Adipocyte (in vitro differentiated cells): ENCODE measurements at regions not wholly inside any gene's neighbourhood (a gene's known extent, or its start where the extent isn't known, plus 50 kb on each side); places are given as distances from the start of the nearest gene placed in this dataset.
A peak's percentile ranks its signal among the peaks of the same experiment; 100 is the strongest.

Experiments
- DNase-seq: peaks from one replicate; pipeline ENCODE4 v3.0.0-alpha.2; 2015; ENCODE audit warnings: low read depth
- H3K27me3 ChIP-seq: replicated peaks from 2 replicates; pipeline ENCODE4 v1.7.0; 2013; ENCODE audit warnings: mild to moderate bottlenecking, low read length, moderate library complexity; ENCODE audit not compliant: control insufficient read depth, insufficient read depth
- H3K36me3 ChIP-seq: 2 replicates; pipeline ENCODE4 v1.7.0; 2013; ENCODE audit warnings: low read length, mild to moderate bottlenecking, moderate library complexity; ENCODE audit not compliant: control insufficient read depth, insufficient read depth, severe bottlenecking
- H3K4me1 ChIP-seq: 2 replicates; pipeline ENCODE4 v1.7.0; 2013; ENCODE audit warnings: mild to moderate bottlenecking, low read length, moderate library complexity; ENCODE audit not compliant: control insufficient read depth, insufficient read depth
- H3K4me3 ChIP-seq: 2 replicates; pipeline ENCODE4 v1.7.0; 2013; ENCODE audit warnings: mild to moderate bottlenecking, low read length, moderate library complexity
- H3K9ac ChIP-seq: 2 replicates; pipeline ENCODE4 v1.7.0; 2013; ENCODE audit warnings: mild to moderate bottlenecking, low read length, moderate library complexity
- H3K9me3 ChIP-seq: 2 replicates; pipeline ENCODE4 v1.7.0; 2013; ENCODE audit warnings: mild to moderate bottlenecking, low read length, moderate library complexity; ENCODE audit not compliant: control insufficient read depth

DNA sequence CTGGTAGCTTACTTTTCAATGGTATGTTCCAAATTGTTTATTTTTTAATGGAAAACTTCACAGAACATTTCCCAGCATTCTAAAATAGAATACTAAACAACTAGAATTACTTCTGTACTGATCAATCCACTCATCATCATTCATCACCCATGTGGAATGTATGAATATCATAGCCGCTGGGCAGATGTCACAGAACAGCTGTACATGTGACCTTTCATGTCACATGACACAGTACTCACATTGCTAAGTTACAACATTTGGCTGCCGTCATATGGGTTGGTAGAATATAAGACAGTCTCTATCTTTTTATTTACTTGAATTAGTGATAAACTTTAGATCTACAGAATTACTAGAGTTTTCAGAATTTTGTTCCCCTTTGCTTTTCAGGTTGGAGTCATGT, 387.6 kb downstream of the ZEB2 start:
- Histone ChIP-seq H3K9ac (no peak overlapping the region), H3K9me3 (no peaks in the 10 kb centered on the region), H3K27me3 (no peaks in the 10 kb centered on the region), H3K36me3 (peaks cover 3% of the 10 kb centered on the region), H3K4me1 (no peaks in the 10 kb centered on the region), H3K4me3 (no peak overlapping the region)
- DNase-seq = peak; percentile 44

GRCh38 chr2:144131042-144131441, 388.9 kb downstream of the ZEB2 start:
- H3K9me3 ChIP-seq = no peaks in the 10 kb centered on the region
- H3K27me3 ChIP-seq = no peaks in the 10 kb centered on the region
- no peak overlapping the region for H3K4me3 ChIP-seq
- H3K9ac ChIP-seq = no peak overlapping the region
- H3K4me1 ChIP-seq = no peaks in the 10 kb centered on the region
- peaks cover 3% of the 10 kb centered on the region for H3K36me3 ChIP-seq
- DNase-seq = no peak

- DNase-seq = no peak
- Histone ChIP-seq H3K36me3 (peaks cover 3% of the 10 kb centered on the region), H3K9ac (no peak overlapping the region), H3K4me3 (no peak overlapping the region), H3K9me3 (no peaks in the 10 kb centered on the region), H3K27me3 (no peaks in the 10 kb centered on the region), H3K4me1 (no peaks in the 10 kb centered on the region)
Measured at GRCh38 chr2:144130551-144130950, 389.4 kb downstream of the ZEB2 start.

DNA sequence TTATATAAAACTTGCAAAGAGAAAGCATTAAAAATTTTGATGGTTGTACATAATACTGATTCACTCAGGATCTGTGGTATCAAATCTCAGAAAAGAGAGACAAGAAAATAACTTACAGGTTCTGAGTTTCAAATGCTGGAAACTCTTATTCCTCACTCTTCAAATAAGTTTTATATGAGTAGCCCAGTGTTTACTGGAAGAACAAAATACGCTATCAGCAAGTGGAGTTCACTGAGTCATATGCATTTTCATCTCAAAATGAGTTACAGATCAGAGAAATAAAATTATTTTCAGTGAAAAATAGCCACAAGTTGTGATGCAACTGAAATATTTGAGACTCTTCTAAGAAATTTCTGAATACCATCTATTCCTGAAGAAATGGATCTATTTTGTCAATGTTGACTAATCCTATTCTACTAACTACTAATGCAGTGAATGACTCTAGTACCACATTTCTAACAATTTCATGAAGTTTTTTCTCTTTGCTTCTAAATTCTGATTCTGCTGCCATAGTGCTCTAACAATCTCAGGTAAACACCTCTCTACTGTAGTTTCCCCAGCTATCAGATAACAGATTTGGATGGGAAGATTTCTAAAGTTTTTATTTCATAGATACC, 391.7 kb downstream of the ZEB2 start:
- Histone ChIP-seq H3K36me3 (no peaks in the 10 kb centered on the region), H3K4me3 (no peak overlapping the region), H3K9me3 (no peaks in the 10 kb centered on the region), H3K27me3 (no peaks in the 10 kb centered on the region), H3K4me1 (no peaks in the 10 kb centered on the region), H3K9ac (no peak overlapping the region)
- peak; percentile 26 for DNase-seq

DNA sequence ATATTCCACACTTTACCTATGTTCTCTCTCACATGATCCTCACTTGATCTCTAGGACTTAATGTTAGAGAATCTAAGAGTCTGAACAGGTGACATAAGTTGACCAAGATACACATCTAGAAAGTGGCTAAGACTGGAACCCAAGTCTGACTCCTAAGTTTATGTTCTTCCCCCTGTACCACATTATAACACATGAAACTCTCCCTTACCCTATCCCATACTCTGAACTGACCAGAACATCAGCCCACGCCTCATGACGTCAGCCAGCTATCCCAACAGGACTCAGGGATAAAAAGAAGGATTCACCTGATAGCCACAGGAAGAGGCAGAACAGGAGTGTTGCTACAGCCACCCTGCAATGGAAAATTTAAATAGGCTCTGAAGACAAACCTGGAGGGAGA, 392.2 kb downstream of the ZEB2 start:
- no peak overlapping the region for H3K4me3 ChIP-seq
- H3K9ac ChIP-seq = no peak overlapping the region
- H3K27me3 ChIP-seq = no peaks in the 10 kb centered on the region
- no peaks in the 10 kb centered on the region for H3K4me1 ChIP-seq
- H3K36me3 ChIP-seq = no peaks in the 10 kb centered on the region
- no peak for DNase-seq
- H3K9me3 ChIP-seq = no peaks in the 10 kb centered on the region

- Histone ChIP-seq H3K27me3 (no peaks in the 10 kb centered on the region), H3K9me3 (no peaks in the 10 kb centered on the region), H3K4me3 (no peak overlapping the region), H3K36me3 (no peaks in the 10 kb centered on the region), H3K9ac (no peak overlapping the region), H3K4me1 (no peaks in the 10 kb centered on the region)
- no peak for DNase-seq
Measured at GRCh38 chr2:144126302-144126701, 393.6 kb downstream of the ZEB2 start.

DNA sequence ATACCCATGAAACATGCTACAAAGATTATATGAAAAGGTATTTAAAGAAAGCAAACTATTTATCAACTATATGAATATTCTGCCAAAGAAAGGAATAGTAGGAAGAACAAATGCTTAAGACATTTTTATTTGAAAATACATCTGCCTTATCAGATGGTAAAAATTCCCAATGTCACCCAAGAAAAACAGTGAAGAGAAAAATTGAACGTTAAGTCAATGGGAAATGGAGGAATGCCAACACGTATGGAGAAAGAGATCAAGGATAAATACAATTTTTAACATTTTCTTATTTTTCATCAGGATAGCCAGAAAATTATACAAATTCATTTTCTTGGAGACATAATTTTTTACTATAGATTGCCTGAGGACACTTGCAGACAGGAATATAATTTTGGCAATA, 394.2 kb downstream of the ZEB2 start:
- Histone ChIP-seq H3K36me3 (no peaks in the 10 kb centered on the region), H3K4me3 (no peak overlapping the region), H3K9me3 (no peaks in the 10 kb centered on the region), H3K27me3 (no peaks in the 10 kb centered on the region), H3K9ac (no peak overlapping the region), H3K4me1 (no peaks in the 10 kb centered on the region)
- no peak for DNase-seq

- no peaks in the 10 kb centered on the region for H3K36me3 ChIP-seq
- H3K9me3 ChIP-seq = no peaks in the 10 kb centered on the region
- H3K9ac ChIP-seq = no peak overlapping the region
- DNase-seq = no peak
- H3K27me3 ChIP-seq = no peaks in the 10 kb centered on the region
- no peaks in the 10 kb centered on the region for H3K4me1 ChIP-seq
- H3K4me3 ChIP-seq = no peak overlapping the region
Measured at GRCh38 chr2:144124882-144125281, 395.0 kb downstream of the ZEB2 start.

DNA sequence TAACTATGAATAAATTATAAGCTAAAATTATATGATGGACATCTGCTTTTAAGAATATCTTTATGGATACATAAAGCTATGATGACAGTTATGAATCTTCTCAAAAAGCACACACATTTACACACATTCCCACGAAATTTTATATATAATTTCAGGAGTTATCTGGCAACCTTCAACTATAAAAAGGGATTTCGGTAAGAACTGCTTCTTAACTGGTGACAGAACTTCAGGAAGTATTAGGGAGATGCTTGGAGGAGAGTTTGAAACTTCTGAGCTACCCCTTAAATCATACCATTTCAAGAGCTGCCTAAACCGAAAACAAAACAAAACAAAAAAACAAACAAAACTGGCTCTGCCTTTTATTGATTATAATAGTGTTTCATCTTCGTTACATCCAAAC, 399.4 kb downstream of the ZEB2 start:
- no peaks in the 10 kb centered on the region for H3K36me3 ChIP-seq
- H3K9me3 ChIP-seq = no peaks in the 10 kb centered on the region
- no peaks in the 10 kb centered on the region for H3K27me3 ChIP-seq
- H3K9ac ChIP-seq = no peak overlapping the region
- no peak overlapping the region for H3K4me3 ChIP-seq
- H3K4me1 ChIP-seq = no peaks in the 10 kb centered on the region
- DNase-seq = no peak

DNA sequence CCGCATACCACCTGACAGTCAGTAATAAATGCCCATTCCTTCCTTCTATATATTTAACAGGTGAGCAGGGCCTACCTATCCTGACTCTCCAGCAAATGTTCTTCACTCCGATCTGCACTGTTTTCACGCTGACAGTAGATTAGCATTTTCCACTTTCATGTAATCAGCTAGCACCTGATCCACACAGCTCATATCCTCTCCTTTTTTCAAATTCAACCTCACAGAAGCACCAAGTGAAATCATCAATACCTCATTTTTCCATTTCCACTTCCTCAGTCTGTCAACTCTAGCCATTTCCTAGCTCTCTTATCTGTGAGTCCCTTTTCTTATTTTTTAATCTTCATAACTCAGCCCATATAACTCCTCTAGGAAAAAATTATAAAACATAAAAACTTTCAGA, 402.8 kb downstream of the ZEB2 start:
- DNase-seq = no peak

GRCh38 chr2:144115739-144116291, 404.1 kb downstream of the ZEB2 start:
- no peaks in the 10 kb centered on the region for H3K27me3 ChIP-seq
- H3K36me3 ChIP-seq = no peaks in the 10 kb centered on the region
- no peak overlapping the region for H3K4me3 ChIP-seq
- no peak overlapping the region for H3K9ac ChIP-seq
- peak; percentile 41 for DNase-seq
- H3K4me1 ChIP-seq = peaks cover 16% of the 10 kb centered on the region
- H3K9me3 ChIP-seq = no peaks in the 10 kb centered on the region

More for the DNA sequence above, 402.8 kb downstream of the ZEB2 start:
- Histone ChIP-seq H3K9me3 (no peaks in the 10 kb centered on the region), H3K9ac (no peak overlapping the region), H3K27me3 (no peaks in the 10 kb centered on the region), H3K4me1 (peaks cover 12% of the 10 kb centered on the region), H3K36me3 (no peaks in the 10 kb centered on the region), H3K4me3 (no peak overlapping the region)

DNA sequence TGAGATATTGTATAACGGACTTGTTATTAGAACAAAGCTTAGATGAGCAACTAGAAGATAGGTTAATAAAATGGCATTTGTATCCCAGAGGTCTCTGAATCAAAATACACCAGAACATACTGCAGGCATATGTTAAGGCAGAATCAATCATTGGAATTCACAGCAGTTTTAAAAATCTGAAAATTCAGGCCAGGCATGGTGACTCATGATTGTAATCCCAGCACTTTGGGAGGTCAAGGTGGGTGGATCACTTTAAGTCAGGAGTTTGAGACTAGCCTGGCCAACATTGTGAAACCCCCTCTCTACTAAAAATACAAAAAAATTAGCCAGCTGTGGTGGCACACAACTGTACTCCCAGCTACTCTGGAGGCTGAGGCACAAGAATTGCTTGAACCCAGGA, 405.2 kb downstream of the ZEB2 start:
- H3K36me3 ChIP-seq = no peaks in the 10 kb centered on the region

More for the DNA sequence above, 405.2 kb downstream of the ZEB2 start:
- Histone ChIP-seq H3K9ac (no peak overlapping the region), H3K4me3 (no peak overlapping the region), H3K27me3 (no peaks in the 10 kb centered on the region), H3K4me1 (peaks cover 16% of the 10 kb centered on the region), H3K9me3 (no peaks in the 10 kb centered on the region)
- no peak for DNase-seq
